ENCODE measurements at regions not wholly inside any gene's neighbourhood (a gene's known extent, or its start where the extent isn't known, plus 50 kb on each side); places are given as distances from the start of the nearest gene placed in this dataset.

- no peak for TF ChIP-seq SP4 (IDR thresholded peaks at IDR 0.05; ENCODE audit: low read length)
- no peak for TF ChIP-seq CHD1 (IDR thresholded peaks at IDR 0.05; ENCODE audit: low read depth, low read length)
- TF ChIP-seq JUN (IDR thresholded peaks at IDR 0.05; ENCODE audit: low read depth, low read length), result no peak
- TF ChIP-seq CHD2 (IDR thresholded peaks at IDR 0.05; ENCODE audit: low read length), result no peak
These were observed 78.3 kb upstream of the FZD8 start (continued) for GRCh38 chr10:35720366-35720765.
